Erythroblast (primary cell): ENCODE measurements at regions not wholly inside any gene's neighbourhood (a gene's known extent, or its start where the extent isn't known, plus 50 kb on each side); places are given as distances from the start of the nearest gene placed in this dataset.

ENCODE experiments used
- GATA1 ChIP-seq: IDR thresholded peaks from 2 replicates; pipeline ENCODE4 v1.6.1; 2011; ENCODE audit warnings: low read depth, mild to moderate bottlenecking, control low read depth, low read length, moderate library complexity
- POLR2A ChIP-seq: IDR thresholded peaks from 2 replicates; pipeline ENCODE4 v1.6.1; 2011; ENCODE audit warnings: mild to moderate bottlenecking, low read length

- TF ChIP-seq POLR2A (no peak), GATA1 (no peak)
These were observed 293.4 kb upstream of the RNF32 start for GRCh38 chr7:156347132-156347531.
